ENCODE measurements at regions not wholly inside any gene's neighbourhood (a gene's known extent, or its start where the extent isn't known, plus 50 kb on each side); places are given as distances from the start of the nearest gene placed in this dataset.

DNA sequence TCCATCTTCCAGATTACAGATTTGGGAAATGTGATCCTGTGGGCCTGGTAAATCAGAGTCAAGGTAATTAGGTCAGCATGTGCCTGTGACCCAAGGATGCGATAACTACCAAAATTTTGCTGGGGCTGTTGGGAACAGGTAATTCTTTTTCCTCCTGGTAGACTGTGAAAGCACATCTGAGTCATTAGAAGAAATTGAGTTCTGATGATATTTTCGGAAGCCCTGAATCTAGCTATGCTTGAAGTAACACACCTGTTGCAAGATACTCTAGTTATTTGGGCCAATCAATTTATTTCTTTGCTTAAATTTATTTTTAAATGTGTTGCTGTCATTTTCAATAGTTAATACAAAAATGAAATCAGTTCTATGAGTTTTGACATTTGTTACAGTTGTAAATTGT, 903.6 kb downstream of the RPA4 start:
- DNase-seq, result no peak

DNA sequence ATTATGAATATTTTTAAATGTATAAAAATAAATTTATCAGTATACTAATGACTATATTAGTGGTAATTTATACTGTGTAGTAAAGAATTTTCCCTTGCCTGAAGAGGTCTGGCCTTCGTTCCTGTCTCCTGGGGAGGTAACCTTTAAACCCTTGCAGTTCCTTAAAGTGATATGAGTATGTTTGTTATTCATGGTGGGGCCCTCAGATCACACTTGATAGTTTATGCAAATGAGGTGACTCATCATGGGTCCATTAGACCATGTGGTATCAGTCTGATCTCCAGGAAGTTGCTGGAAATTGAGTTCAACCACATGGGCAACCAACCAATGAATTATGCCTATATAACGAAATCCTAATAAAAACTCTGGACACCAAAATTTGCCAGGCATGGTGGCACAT, 904.1 kb downstream of the RPA4 start:
- DNase-seq, result no peak

GRCh38 chrX:97790850-97791249, 907.1 kb downstream of the RPA4 start:
- DNase-seq, result no peak

- no peak for DNase-seq
Observed at GRCh38 chrX:97797076-97797475, 913.4 kb downstream of the RPA4 start.

DNA sequence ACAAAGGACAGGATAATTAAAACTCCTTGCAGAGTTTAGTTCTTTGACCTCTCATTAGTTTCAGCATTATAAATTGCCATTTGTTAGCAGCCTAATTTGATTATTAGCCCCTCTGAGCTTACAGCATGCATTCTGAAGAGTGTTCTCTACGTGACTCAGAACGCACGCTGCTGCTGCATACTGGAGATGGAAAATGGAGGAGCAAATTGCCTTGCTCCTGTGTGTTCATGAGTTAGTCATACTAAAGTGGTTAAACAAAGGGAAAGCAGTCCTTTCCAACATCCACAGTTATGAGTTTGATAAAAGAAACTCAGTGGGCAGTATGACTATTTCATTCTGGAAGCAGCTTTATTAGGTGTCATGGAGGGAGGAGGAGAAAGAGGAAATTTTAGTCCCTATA, 922.5 kb downstream of the RPA4 start:
- DNase-seq, result no peak

DNA sequence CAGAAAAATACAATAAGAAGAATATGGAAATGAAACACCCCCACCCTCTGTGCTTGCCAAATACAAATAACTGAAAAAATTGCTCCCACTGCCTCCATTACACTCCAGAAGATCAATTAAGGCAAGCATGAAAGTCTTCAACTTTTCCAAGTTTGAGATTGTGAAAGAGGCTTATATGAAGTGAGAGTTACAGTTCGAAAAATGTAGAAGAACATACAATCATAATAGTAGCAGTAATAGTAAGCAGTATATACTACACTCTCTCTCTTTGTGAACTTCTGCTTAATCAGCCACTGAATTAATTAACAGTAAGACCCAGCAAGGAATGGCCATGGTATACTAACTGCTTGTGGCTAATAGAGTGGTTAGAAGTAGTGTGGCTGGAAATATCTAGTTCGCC, 923.2 kb downstream of the RPA4 start:
- DNase-seq, result no peak

DNA sequence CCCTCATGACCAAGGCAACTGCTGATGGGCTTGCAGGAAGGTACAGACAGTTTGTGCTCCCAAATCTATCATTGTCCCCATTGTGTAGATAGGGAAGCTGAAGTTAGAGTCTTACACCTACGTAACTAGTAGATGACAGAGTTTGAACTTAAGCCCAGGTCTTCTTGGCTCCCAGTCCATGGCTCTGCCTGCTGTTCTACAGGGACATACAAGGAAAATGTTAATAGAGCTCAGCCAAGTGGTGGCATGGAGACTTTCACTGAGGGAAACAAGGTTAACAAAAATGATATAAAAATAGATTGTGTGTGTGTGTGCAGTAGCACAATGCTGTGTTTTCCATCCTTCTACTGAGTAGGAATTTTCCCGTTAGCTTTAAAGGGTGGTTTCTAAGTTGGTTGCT, 936.5 kb downstream of the RPA4 start:
- no peak for DNase-seq

DNA sequence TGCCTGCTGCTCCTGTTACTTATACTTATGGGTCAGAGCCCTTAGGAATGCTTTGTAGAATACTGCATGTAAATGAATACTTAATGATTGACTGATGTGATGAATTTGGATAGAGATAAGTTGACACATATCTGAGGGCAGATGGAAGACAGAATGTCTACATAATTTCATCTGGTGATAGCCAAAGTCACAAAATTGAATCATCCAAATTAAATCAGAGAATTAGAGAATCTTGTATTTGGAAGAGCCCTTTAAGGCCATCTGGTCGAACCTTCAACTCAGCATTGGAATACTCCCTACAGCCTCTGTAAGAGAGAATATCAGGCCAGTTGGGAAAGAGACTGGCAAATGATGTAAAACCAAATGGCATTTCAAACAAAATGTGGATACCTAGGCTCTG, 944.8 kb downstream of the RPA4 start:
- DNase-seq, result no peak

DNA sequence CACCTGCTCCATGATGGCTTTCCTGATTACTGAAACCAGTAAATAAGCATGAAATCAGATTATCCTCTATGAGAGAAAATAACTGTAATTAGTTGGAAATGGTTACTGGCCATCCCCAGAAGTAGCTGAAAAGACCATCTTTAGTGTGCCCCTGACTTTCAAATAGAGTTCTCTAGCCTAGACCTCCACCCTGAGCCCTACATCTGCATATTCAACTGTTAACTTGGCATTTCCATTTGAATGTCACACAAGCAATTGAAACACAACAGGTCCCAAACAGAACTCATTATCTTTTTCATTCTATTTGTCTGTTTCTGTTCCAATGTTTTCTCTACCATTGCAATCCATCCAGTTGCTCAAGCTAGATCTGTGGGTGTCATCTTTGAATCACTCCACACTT, 952.3 kb downstream of the RPA4 start:
- DNase-seq, result no peak

DNA sequence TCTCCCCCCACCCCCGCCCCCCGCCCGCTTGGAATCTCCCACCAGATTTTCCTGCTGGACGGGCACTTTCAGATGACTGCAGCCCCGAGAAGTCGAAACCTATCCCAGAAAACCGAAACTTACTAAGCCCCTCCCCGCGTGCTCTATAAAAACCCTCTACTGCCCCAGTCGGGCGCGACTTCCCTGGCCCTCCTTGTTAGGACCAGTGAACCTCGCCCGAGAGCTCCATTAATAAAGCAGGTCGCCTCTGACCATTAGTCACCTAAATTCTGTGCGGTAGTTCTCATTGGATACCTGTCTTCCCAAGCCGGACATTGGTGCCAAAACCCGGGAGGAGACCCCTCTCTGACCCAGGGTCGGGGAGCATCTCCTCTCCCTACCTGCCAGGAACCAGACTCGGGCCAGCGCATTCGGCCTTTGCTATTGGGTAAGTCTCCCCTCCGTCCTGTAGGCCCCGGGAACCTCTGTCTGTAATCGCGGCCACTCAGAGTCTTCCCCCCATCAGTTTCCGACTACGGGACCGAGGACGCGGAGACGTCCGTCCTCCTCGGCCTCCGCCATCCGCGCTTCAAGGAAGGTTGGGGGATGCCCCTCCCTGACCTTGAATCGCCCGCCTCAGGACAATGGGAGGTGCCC, 958.0 kb downstream of the RPA4 start:
- no peak for DNase-seq

- no peak for DNase-seq
Observed at GRCh38 chrX:97842468-97843199, 958.9 kb downstream of the RPA4 start.

DNA sequence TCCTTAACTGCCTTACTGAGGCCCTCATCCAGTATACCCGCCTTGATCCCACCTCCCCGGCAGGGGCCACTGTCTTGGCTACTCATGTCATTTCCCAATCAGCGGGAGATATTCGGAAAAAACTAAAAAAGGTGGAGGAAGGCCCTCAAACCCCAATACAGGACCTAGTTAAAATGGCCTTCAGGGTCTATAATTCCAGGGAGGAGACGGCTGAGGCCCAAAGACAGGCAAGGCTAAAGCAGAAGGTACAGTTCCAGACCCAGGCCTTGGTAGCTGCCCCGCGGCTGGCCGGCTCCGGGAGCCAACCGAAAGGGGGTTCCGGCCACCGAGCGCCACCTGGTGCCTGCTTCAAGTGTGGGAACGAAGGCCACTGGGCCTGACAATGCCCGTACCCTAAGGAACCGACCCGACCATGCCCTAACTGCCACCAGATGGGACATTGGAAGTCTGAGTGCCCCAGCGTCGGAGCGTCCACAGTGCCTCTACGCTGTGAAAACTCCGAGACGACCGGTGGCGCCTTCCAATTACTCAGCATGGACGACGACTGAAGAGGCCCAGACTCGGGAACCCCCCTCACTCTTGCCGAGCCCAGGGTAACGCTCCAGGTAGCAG, 959.6 kb downstream of the RPA4 start:
- DNase-seq, result no peak

- DNase-seq, result no peak
Observed at GRCh38 chrX:97844161-97844560, 960.5 kb downstream of the RPA4 start.

DNA sequence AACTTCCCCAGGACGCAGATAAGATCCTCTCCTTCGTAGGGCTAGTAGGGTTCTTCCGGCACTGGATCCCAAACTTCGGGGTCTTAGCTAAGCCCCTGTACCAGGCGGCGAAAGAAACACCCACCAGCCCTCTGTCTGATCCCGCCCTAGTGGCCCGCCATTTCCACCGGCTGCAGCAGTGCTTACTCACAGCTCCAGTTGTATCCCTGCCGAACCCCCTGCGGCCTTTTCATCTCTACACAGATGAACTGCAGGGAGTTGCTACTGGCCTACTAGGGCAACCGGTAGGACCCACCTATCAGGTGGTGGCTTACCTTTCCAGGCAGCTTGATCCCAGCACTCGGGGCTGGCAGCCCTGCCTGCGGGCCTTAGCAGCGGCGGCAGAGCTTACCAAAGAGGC, 961.2 kb downstream of the RPA4 start:
- DNase-seq, result no peak

- DNase-seq, result no peak
Observed at GRCh38 chrX:97845451-97845850, 961.7 kb downstream of the RPA4 start.

DNA sequence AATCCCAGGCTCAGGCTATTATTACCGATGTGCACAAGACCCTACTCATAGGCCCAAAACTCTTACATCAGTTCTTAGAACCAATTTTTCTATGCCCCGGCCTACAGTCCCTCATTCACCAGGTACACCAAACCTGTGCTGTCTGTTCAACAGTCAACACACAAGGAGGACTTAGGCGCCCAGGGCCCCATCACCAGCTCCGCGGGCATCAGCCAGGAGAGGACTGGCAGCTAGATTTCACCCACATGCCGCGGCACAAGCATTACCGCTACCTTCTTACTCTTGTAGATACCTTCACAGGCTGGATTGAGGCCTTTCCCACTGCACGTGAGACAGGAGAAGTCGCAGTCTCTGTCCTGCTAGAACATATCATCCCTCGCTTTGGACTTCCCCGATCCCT, 962.5 kb downstream of the RPA4 start:
- no peak for DNase-seq

DNA sequence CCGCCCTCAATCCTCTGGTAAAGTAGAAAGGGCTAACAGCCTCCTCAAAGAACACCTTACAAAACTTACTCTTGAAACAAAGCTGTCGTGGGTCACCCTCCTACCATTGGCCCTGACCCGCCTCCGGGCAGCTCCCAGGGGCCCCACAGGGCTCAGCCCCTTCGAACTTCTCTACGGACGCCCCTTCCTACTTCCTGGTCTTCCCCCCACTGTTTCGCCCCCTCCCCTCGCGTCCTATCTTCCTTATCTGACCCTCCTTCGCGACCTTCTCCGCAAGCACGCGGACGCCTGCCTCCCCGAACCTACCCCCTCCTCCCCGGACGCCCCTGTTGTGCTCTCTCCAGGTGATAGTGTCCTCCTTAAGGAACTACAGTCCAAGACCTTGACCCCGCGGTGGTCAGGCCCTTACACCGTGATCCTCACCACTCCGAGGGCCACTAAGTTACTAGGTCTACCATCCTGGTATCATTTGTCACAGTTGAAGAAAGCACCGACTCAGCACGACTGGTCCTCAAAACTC, 963.1 kb downstream of the RPA4 start:
- no peak for DNase-seq

- no peak for DNase-seq
Observed at GRCh38 chrX:97847885-97848679, 964.4 kb downstream of the RPA4 start.

- no peak for DNase-seq
Observed at GRCh38 chrX:97849951-97850350, 966.2 kb downstream of the RPA4 start.

DNA sequence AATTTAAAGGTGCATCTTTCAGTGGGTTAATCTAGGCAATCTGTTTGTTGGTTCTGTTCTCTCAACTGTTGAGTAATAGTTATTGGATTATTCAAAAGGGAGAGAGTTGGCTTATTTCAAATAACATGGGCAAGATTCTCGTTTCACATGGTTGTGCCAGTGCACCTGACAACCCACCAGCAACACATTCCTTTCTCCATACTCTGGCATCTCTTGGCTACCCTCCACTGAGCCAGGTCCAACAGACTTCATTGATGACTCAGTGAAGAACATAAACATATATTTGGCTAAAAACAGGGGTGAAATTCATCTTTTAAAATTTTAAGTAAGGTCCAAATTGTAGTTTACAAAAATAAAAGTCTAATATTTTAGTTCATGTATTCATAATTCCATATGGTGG, 967.2 kb downstream of the RPA4 start:
- no peak for DNase-seq

GRCh38 chrX:97854086-97854485, 970.4 kb downstream of the RPA4 start:
- DNase-seq, result no peak

- DNase-seq, result no peak
Observed at GRCh38 chrX:97858592-97858991, 974.9 kb downstream of the RPA4 start.

DNA sequence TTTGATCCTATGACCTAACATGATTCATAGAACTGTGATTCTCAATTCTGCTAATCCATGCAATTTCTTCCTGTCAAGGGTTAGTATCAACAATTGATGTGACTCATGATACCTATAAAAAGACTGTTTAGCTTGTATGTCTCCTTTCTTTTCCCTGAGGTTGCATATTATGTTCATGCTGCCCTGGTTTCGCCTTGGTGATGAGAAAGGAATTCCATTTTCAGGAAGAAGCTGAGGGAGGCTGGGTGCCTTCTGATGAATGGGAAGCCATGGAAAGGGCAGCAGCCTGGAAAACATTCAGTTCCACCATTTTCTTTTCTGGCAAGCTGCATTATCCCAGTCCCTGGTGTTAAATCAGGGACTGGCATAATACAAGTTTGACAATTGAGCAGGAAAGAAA, 976.5 kb downstream of the RPA4 start:
- no peak for DNase-seq

DNA sequence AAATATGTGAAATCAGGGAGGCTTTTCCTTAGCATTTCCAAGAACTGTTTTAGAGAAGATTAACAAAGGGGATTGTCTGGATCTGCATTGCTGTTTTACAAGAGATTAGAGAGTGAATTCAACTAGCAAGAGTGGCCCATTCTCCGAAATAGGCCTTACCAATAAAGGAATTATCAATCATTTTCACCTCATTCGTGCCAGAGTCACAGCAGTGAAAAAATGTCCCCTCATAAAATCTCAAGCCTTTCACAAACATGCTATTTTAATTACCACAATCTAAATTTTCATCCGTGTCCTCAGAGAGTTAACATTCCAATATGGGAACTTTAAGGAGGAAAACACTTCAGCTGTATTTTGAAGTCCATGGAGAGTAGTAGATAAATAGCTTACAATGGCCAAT, 979.6 kb downstream of the RPA4 start:
- DNase-seq, result no peak

Measured in activated naive CD4-positive, alpha-beta T cell treated with Interleukin-2 at 50 U/mL for 16 hours (primary cell).